ENCODE measurements at regions not wholly inside any gene's neighbourhood (a gene's known extent, or its start where the extent isn't known, plus 50 kb on each side); places are given as distances from the start of the nearest gene placed in this dataset.

GRCh38 chr2:139917690-139918384, 1137.6 kb upstream of the NXPH2 start:
- no peaks in the 10 kb centered on the region for H3K27me3 Mint-ChIP-seq (ENCODE audit: low read depth)
- Histone ChIP-seq H3K23me2 (ENCODE audit: insufficient read length, low read depth, low read length, poor library complexity, severe bottlenecking) (no peaks in the 10 kb centered on the region), H2BK12ac (ENCODE audit: insufficient read length, low read depth, low read length) (no peak overlapping the region), H3K4ac (ENCODE audit: low read depth, low read length) (no peak overlapping the region), H3K9ac (ENCODE audit: extremely low read depth, insufficient read length, low read length) (no peak overlapping the region), H2BK5ac (ENCODE audit: insufficient read length, low read length) (no peak overlapping the region), H2AFZ (ENCODE audit: low read length) (no peak overlapping the region), H4K5ac (ENCODE audit: insufficient read length, low read depth, low read length) (no peak overlapping the region), H3K9me3 (ENCODE audit: control insufficient read depth, low read depth, low read length) (no peaks in the 10 kb centered on the region), H3K27me3 (ENCODE audit: insufficient read depth, low read length) (no peaks in the 10 kb centered on the region), H3K56ac (ENCODE audit: insufficient read length, low read depth, low read length) (no peak overlapping the region), H3K27ac (ENCODE audit: insufficient read length, low read depth, low read length) (no peak overlapping the region), H4K20me1 (ENCODE audit: control insufficient read depth, insufficient read depth, insufficient read length) (no peaks in the 10 kb centered on the region), H3K4me1 (ENCODE audit: insufficient read depth, low read length) (no peaks in the 10 kb centered on the region), H3K79me1 (ENCODE audit: insufficient read depth, low read depth, low read length, poor library complexity, severe bottlenecking) (no peaks in the 10 kb centered on the region), H3K4me2 (ENCODE audit: insufficient read depth, insufficient read length, low read length) (no peak overlapping the region), H3K23ac (ENCODE audit: insufficient read length, low read depth, low read length) (no peak overlapping the region), H4K8ac (replicated peaks; ENCODE audit: insufficient read length, low read depth, low read length) (no peak overlapping the region), H4K91ac (ENCODE audit: insufficient read length, low read depth, low read length) (no peak overlapping the region), H2BK15ac (ENCODE audit: low read depth, low read length) (no peak overlapping the region), H2AK5ac (ENCODE audit: insufficient read length, low read length) (no peak overlapping the region), H3K18ac (ENCODE audit: insufficient read length, low read depth, low read length) (no peak overlapping the region), H3T11ph (ENCODE audit: low read length) (no peak overlapping the region), H2BK20ac (ENCODE audit: low read depth, low read length, poor library complexity, severe bottlenecking) (no peak overlapping the region), H3K79me2 (ENCODE audit: insufficient read depth, low read length) (no peaks in the 10 kb centered on the region), H2BK120ac (ENCODE audit: low read depth, low read length, poor library complexity, severe bottlenecking) (no peak overlapping the region), H3K14ac (ENCODE audit: insufficient read depth, low read length) (no peak overlapping the region)
- H3K4me1 Mint-ChIP-seq = peaks cover 5 to 6% of the 10 kb centered on the region in 2 experiments; a peak in 3 of 4 replicates
- H3K36me3 Mint-ChIP-seq (ENCODE audit: insufficient read depth in 1 of 3, low read depth in 3 of 3) = peaks cover 1 to 5% (median 1%) of the 10 kb centered on the region in 3 experiments; a peak in 4 of 7 replicates
- no peak overlapping the region; a peak in 1 of 7 replicates for H3K27ac Mint-ChIP-seq
- no peak for DNase-seq
- H3K4me3 Mint-ChIP-seq = no peak overlapping the region
- TF ChIP-seq CTCF (conservative IDR thresholded peaks at IDR 0.05) = no peak
- H3K9me3 Mint-ChIP-seq = peaks cover 5 to 6% of the 10 kb centered on the region in 2 experiments; a peak in 4 of 5 replicates
- WGBS (ENCODE audit: extremely low coverage, insufficient read length, low lambda C conversion rate) = 100% methylated on average over 1 of the region's 3 CpGs
